ENCODE measurements at regions not wholly inside any gene's neighbourhood (a gene's known extent, or its start where the extent isn't known, plus 50 kb on each side); places are given as distances from the start of the nearest gene placed in this dataset.

DNA sequence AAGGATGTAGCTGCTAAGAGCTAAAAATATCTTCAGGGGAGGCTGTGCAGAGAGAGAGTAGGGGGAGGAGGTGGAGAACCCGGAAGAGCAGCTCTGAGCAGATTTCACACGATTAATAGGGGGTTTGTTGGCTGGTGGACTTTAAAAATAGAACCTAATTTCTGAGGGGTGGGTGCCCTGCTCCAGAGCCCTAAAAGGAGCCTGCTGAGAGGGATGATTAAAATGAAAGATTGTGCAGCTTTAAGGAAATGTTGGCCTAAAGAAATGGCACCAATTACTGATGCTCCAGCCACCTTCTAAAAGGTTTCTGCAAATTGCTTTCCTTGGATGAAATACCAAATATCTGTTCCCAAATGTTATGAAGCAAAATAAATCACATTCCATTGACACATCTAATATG is 202.8 kb upstream of the BTBD3 start:
- DNase-seq: no peak

DNA sequence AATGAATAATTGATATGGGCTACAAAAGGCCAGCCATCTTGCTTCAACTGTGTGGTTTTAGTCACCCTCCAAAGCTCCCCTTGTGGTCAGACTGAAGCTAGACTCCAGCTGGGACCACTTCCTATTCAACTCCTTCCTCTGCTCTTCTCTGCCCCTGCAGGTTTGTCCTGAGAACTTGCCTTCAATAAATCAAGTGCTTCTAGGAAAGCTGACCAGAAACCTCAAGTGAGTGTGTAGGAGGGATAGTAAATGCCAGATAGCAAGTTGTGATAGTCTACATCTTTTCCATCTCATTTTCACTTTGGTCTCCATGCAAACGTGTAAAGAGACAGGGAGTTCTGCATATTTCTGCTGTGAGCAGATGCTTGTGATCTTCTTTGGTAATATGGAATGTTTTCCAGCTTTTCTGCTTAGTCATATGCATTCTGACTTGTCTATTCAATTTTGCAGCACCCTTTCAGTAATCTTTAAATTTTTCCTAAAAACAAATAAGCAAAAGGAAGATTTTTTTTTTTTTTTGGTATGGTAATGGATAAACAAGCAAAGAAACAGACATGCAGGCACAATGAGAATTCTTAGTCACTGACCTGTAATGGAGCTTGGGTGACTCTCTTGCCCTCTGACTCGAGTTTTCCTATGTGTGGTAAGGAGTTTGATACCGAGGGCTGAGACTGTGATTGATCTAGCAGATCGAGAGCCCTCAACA is 201.3 kb upstream of the BTBD3 start:
- DNase-seq: peak; percentile 23

DNA sequence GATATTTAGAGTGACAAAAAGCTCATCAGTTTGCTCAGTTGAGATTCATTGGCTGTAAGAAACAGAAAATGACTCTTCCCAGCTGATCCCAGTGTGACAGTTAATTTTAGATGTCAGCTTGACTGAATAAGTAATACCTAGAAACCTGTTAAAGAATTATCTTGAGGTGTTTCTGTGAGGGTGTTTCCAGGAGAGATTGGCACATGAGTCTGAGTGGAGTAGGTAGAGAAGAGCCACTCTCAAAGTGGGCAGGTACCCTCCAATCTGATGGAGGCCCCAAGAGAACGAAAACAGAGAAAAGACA is 200.8 kb upstream of the BTBD3 start:
- no peak for DNase-seq

DNA sequence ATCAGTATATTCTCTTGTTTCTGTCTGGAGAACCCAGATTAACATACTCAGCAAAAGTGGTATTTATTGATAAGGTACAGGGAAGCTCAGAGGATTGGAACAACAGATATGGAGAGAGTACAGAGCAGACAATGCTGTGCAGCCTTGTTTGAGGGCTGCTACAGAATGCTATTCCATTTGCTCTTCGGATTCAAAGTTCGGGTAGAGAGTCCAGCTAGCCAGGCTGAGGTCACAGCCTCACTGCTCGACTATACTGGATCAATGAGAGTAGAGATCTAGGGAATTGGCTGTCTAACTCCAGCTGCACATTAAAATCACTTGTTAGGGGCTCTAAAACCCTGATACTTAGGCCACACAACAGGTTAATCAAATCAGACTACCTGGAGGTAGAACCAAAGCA is 200.1 kb upstream of the BTBD3 start:
- no peak for DNase-seq

DNA sequence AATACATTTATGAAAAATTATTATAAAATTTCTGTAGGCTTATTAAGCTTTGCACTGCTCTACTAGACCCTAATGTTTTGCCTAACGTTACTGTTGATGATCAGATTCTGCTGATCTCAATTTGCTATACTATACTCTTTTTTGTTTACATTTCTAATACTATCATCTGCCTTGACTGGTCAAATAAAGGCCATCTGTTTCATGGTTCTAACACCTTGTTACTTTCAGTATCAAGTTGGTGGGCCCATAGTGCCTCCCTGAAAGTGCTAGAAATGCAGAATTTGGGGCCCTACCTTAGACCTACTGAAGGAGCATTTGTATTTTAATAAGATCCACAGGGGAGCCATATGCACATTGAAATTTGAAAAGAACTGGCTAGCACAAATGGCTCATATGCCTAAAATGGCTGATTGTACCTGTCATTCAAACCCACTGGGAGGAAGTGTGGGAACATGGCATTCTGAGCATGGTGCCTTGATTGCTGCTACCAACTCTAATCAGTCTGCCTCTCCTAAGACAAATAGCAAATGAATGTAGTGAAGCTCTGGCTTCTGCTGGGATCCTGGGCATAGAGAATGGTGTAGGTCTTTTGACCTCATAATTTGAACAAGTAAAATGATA is 199.1 kb upstream of the BTBD3 start:
- DNase-seq: no peak

DNA sequence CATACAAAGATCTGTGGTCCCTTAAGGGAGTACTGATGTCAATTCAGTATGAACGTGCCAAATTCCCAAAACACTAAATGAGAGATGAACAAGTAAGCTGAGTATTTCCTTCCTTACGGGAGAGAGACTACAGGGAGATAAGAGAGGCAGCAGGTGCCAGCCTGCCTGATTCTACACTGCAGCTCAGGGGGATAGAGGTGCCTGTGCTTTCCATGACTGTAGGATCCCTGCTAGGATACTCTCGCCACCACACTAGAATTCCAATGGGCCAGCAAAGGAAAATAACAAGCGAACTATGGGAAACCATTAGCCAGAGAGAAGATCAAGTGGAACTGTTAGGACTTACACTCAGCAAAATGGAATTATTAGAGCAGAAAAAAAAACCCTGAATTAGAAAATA is 198.5 kb upstream of the BTBD3 start:
- DNase-seq: no peak

DNA sequence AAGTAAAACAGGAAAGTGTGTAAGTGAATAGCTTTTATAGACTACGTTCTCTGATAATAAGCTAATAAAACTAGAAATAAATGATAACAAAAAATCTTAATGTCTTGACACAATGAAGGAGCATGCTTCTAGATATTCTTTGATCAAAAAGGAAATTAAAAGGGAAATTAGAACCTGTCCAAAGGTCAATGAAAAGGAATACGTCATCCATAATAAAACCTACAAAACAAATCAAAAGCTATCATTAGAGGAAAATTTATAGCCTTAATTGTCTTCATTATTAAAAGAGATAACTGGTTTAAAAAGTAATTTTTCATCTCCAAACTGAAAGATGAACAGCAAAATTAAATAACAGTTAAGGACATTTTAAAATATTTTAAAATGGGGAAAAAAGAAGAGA is 196.3 kb upstream of the BTBD3 start:
- no peak for DNase-seq

DNA sequence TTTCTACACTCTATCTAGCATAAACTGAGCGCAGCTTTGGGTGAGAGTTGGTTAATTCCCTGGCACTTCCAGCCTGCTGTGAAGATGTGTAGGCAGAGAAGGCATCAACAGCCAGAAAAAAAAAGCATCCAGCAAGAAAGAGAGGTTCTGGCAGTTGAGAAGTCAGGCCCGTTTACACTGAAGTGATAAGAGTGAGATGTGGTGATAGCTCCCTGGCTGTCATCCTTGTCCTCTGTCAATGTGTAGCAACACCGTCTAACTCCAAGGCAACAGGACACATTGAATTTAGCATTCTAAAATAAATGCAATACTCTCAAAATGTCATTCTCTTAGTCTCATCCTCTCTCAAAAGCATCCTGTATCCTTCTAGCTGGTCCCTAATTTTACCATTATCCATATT is 193.6 kb upstream of the BTBD3 start:
- DNase-seq: no peak

DNA sequence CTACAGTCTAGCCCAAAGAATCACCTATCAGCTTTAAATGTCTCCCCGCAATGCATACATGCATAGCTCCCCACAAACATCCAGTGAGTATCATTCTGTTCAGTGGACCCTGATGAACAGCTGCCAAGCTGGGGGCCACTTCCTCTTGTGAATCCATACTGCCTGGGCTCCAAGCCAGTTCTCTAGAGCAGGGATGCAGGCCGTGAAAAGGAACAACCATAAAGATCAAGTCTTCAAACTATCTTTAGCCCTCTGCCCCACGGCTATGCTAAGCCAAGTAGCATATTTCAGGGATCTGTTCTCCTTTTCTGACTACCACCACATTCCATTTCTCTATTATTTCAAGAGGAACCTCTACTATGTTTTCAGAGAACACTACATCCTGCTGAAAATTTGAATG is 191.7 kb upstream of the BTBD3 start:
- DNase-seq: peak; percentile 46

DNA sequence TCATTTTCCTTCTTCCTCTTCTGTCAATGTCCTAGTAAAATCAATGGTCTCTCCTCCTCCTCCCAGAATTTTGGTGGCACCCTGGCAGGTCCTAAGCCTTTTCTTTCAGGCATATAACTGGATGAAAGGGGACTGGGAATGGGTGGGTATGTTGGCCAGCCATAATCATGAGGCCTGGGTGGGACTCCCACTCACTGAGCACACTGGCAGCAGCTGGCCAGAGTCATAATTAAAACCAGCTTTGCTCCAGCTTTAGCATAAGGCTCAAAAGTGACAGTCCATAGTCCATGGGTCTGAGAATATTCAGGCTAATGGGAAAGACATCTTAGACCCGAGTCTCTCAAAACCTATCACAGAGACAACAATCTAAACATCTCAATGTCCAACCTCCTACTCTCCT is 190.0 kb upstream of the BTBD3 start:
- no peak for DNase-seq

DNA sequence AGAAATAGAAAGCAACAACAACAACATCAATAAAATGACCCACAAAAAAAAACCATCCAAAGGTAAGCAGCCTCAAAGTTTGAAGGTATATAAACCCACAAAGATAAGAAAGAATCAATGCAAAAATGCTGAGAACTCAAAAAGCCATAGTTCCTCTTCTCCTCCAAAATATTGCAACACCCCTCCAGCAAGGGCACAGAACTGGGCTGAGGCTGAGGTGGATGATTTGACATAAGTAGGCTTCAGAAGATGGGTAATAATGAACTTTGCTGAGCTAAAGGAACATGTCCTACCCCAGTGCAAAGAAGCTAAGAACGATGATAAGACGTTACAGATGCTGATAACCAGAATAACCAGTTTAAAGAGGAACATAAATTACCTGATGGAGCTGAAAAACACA is 188.8 kb upstream of the BTBD3 start:
- no peak for DNase-seq

DNA sequence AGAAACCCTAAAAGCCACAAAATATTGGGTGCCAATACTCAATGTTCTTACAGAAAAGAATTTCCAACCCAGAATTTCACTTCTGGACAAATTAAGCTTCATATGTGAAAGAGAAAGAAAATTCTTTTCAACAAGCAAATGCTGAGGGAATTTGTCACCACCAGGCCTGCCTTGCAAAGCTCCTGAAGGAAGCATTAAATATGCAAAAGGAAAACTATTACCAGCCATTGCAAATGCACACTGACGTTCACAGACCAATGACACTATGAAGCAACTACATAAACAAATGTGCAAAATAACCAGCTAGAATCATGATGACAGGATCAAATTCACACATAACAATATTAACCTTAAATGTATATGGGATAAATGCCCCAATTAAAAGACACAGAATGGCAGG is 187.9 kb upstream of the BTBD3 start:
- no peak for DNase-seq

DNA sequence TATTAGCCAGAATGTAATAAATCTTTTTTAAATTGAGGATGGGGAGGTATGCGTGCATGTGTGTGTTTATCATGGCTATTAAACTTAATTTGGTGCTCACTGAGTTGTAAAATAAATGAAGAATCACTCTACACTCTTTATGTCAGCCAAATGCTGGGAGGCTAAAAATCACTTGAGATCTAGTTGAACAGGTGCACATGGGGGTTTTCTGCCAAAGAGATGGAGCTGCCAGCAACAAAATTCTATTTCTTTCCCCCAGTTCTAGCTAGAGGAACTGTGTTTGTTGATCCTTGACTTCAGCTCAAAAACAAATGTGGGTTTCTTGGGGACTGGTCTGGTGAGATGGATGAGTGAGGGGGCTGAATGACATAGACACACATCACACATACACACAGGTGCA is 183.3 kb upstream of the BTBD3 start:
- peak; percentile 12 for DNase-seq

DNA sequence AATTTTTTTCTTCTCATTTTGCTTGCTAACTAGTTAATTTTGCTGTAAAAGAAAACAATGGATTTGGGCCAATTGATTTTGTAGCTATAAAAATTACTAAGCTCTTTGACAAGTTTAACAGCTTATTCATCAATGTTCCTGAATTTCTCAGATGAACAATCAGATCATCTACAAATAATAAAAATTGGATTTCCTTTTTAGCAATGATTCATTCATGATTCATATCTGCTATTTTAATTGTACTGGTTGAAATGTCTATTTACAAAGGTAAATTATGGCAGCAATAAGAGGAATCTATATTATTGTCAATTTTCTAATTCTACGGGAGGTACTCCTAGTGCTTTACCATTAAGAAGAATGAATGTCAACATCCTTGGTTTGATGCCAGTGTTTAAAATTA is 178.8 kb upstream of the BTBD3 start:
- no peak for DNase-seq

DNA sequence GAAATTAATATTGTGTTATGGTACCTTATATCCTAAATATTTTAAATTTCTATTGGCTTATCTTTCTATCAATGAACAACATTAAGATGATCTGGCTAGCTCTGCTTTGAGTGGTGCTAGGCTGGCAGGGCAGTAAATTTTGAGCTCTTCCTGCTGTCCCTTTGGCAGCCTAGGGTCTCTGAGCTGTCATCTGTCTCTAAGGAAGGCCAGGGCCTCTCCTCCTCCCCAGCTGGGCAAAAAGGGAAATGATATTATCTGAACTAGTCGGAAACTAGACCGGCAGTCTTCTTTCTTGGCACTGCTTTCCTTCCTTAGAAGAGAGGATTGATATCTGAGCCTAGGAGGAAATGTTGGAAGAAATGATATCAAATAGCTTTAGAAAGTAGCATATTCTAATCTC is 176.7 kb upstream of the BTBD3 start:
- DNase-seq: no peak

DNA sequence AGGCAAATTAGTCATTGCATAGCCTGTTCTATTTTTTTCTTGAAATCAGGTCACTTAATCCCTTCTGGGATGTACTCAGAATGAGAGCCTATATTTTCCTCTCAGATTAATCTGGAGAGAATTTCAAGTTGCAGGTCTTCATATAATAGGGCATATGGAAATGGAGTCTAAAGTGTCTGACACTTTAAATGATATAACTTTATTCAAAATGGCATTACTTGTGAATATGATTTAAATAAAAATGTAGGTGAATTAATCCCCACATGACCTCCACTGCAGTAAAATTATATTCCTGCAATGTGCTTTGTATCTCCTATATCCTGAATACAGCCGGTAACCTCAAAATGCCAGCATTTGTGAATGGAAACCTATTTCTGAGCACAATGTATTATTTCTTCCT is 172.5 kb upstream of the BTBD3 start:
- DNase-seq: no peak

DNA sequence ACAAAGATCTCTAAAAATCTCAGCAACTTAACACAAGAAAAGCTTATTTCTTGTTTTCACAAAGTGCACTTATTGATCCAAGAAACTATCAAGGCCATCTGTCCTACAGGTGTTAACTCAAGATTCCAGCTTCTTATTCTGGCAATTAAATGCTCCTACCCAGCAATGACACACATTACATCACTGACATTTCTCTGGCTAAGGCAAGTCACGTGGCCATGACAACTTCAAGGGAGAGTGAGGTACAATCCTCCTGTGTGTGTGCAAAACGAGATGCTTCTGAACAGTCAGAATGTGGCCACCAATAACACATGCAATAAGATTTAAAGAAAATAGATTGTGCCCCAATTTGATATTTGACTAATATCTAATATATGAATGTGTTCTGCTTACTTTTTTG is 169.3 kb upstream of the BTBD3 start:
- no peak for DNase-seq

DNA sequence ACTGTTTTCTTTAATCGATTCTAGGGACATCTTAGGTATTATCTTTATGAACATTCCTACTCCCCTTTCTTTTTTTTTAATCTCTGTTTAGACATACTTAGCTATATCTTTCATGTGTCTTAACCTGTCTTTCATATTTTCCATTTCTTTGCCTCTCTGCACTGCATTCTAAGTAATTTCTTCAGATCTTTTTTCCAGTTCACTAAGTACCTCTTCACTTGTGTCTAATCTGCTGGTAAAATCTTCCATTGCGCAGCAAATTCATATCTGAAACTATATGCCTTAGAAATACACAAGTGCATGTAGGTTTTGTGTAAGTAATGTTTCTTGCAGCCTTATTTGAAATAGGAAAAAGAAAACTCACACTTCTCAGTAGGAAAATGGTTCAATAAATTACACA is 165.4 kb upstream of the BTBD3 start:
- DNase-seq: no peak

DNA sequence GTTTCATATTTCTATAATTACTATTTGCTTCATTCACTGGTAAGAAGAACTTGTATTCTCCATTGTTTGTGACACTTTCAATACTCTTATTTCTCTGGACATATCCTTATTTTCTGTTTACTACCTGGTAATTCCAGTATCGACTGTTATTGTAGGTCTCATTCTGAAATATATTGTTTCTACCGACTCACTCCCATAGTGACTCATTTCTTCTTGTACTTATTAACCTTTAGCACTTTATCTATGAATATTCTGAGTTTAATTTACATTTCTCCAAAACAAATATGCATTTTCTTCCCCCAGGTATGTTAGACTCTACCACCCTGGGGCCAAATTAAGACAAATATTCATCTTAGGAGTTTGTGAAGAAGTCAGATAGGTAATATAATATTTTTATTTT is 164.5 kb upstream of the BTBD3 start:
- DNase-seq: no peak

DNA sequence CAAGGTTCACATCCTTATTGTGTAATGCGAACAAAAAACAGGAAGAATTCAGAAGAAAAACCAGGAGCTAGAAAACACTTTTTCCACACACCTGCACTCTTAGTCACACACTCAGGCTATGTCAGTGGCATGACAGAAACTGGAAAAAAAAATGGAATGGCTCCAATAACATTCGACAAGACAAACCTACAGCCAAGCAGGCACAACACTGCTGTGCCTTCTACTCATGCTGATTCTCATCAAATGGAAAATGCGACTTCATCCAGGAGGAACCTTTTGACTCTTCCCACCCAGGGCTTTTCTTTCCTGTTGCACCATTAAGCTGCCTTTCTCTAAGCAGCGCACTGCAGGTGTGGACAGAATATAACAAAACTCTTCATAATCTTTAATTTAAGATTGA is 163.2 kb upstream of the BTBD3 start:
- no peak for DNase-seq

DNA sequence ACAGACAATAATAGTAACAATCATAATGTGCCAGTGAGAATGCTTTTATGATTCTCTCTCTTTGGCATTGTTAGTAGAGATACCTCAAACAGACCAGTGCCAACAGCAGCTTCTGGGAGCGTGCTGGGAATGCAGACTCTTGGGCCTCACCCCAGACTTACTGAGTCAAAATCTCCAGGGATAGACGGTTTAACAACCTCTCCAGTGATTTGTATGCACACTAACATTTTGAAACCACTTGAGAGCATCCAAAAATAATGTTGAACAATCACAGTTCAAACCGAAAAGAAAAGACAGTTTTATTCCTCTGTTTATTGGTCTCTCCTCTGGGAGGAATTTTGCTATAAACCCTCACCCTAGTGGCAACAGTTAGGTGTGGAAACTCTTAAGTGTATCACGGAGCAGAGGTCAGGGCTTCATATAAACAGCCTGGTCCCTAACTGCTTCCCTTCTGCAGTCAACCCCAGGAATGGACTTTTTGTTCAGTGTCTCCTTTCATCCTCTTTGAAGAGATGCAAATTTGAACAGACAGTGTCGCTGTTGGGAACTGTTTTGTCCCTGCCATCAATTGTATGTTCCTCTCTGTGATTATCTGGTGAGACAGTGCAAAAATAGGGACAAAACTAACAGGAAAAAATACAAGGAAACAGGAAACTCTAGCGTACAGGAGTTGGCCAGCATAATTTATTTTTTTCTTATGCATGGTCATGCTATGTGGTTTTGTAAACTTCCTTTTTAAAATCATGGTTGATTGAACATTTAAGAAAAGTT is 162.4 kb upstream of the BTBD3 start:
- no peak for DNase-seq

DNA sequence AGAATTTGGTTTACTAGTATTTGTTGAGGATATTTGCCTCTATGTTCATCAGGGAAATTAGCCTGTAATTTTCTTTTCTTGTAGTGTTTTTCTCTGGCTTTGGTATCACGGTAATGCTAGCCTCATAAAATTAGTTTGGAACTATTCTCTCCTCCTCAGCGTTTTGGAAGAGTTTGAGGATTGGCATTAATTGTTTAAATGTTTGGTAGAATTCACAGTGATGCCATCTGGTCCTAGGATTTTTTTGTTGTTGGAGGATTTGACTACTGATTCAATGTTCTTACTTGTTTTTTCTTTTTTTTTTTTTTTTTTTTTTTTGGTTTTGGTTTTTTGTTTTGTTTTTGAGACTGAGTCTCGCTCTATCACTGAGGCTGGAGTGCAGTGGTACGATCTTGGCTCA is 156.2 kb upstream of the BTBD3 start:
- DNase-seq: no peak

DNA sequence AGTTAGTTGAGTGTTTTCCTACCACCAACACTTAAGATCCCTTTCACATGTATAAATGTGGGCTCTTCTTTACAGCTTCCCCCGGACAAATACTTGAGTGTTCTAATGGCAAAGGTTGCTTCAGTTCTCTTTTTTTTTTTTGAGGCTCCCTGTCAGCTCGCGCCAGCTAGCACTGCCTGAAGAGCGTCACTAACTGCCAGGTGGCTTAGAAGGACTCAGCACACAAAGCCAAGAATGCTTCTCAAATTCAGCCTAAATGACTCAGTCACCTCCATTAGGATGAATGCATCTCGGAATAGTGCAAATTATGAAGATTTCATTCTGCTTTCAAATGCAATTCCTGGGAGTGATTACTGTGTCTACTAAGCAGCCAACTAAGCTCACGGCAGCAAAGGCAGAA is 150.7 kb upstream of the BTBD3 start:
- DNase-seq: no peak

DNA sequence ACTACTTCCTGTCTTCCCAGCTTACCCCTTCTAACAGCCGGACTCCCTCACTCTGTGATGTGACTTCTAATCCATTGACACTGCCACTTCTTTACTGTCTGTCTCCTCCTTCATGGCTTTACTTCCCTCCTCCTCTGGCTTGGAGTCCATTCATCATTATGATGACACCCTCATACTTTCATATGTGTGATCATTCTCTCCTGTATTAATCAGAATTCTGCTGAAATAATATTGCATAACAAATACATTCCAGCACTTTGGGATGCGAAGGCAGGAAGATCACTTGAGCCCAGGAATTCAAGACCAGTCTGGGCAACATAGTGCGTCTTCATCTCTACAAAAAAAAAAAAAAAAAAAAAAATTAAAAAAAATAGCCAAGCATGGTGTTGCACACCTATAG is 147.9 kb upstream of the BTBD3 start:
- no peak for DNase-seq

DNA sequence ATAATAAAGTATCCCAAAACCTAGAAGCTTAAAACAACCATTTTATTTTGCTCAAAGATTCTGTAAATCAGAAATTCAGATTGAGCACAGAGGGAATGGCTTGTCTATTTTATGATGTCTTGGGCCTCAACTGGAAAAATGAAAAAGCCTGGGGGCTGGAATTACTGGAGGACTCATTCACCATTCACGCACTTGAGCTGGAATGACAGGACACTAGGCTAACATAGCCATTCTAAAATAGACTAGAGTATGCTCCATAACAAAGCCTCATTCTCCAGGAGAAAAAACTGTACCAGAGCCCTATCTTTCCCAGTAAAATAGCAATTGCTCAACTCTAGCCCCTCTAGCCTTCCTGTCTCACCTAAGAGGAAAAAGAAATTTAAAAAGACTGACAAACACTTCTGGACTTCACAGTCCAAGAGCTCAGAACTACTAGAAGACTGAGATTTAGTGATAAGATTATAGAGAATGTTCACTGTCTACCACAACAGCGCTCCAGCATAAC is 145.4 kb upstream of the BTBD3 start:
- DNase-seq: no peak

Data from COR-L47 (cell line).